A549 (cell line): ENCODE measurements at regions not wholly inside any gene's neighbourhood (a gene's known extent, or its start where the extent isn't known, plus 50 kb on each side); places are given as distances from the start of the nearest gene placed in this dataset.

Source experiments
- ATAC-seq, 2 experiments: fragments of 200-7000 bp in 1 of 2; fragments of >200 bp in 1 of 2; cut with Nextera tagmentation in 1 of 2; cut with Tn5 transposase in 1 of 2; 3 replicates each; pipeline versions ENCODE4 v1.8.0 to v1.9.1; 2018 to 2020; ENCODE audit warnings: mild to moderate bottlenecking in 1 of 2, moderate library complexity in 1 of 2
- CTCF ChIA-PET: fragments of 300-600 bp; sonication (Branson Sonifier 250); formaldehyde crosslinking; extraction: SDS; loops from one replicate; lab custom pipeline; 2021; ENCODE audit warnings: antibody characterized with exemption, inconsistent platforms; lab: Yijun Ruan, JAX
- POLR2A ChIA-PET: fragments of 350-600 bp; formaldehyde crosslinking; extraction: SDS; loops from one replicate; lab custom pipeline; 2021; ENCODE audit warnings: antibody characterized with exemption, inconsistent platforms; lab: Yijun Ruan, JAX
- DNase-seq, 2 experiments: peaks; one replicate each; pipeline versions ENCODE4 v3.0.0 to v3.0.0-alpha.2; 2011 to 2016; ENCODE audit warnings: low read depth in 1 of 2, low spot score in 1 of 2
- FAIRE-seq: peaks from 2 replicates; lab custom pipeline; 2011; peaks lifted over from hg19 to GRCh38; lab: Jason Lieb, UNC
- H3K27ac ChIP-seq, 2 experiments: fragments of >200 bp; sonication (Bioruptor Twin); formaldehyde crosslinking; 3 replicates each; pipeline ENCODE4 v1.5.1; 2016 to 2017
- H3K4me1 ChIP-seq: fragments of >200 bp; sonication (Bioruptor Twin); formaldehyde crosslinking; 3 replicates; pipeline ENCODE4 v1.6.1; 2016
- H3K4me2 ChIP-seq: fragments of >200 bp; sonication (Bioruptor Twin); formaldehyde crosslinking; 3 replicates; pipeline ENCODE4 v1.6.1; 2016
- H3K4me3 ChIP-seq: fragments of >200 bp; sonication (Bioruptor Twin); formaldehyde crosslinking; 3 replicates; pipeline ENCODE4 v1.5.1; 2016
- H3K9me3 ChIP-seq: fragments of >200 bp; sonication (Bioruptor Twin); formaldehyde crosslinking; 3 replicates; pipeline ENCODE4 v1.6.1; 2016
- CTCF ChIP-seq: fragments of >200 bp; sonication (Bioruptor Twin); formaldehyde crosslinking; IDR thresholded peaks from 3 replicates; pipeline ENCODE4 v1.5.1; 2016
- E2F6 ChIP-seq: IDR thresholded peaks from 2 replicates; pipeline ENCODE4 v1.6.1; 2012; ENCODE audit warnings: low read depth, borderline replicate concordance
- EHF ChIP-seq: fragments of 250-450 bp; sonication (Bioruptor Pico); IDR thresholded peaks from 2 replicates; pipeline ENCODE4 v1.5.0; 2020; ENCODE audit warnings: mild to moderate bottlenecking
- EHMT2 ChIP-seq: fragments of 200-600 bp; sonication (generic); IDR thresholded peaks from 2 replicates; pipeline ENCODE4 v1.6.1; 2016; ENCODE audit warnings: antibody characterized with exemption, low read depth, mild to moderate bottlenecking, moderate library complexity
- ESRRA ChIP-seq: fragments of 150-350 bp; IDR thresholded peaks from 2 replicates; pipeline ENCODE4 v1.6.1; 2014; ENCODE audit warnings: mild to moderate bottlenecking, low read length, borderline replicate concordance
- GATA3 ChIP-seq: IDR thresholded peaks from 2 replicates; pipeline ENCODE4 v1.6.1; 2012; ENCODE audit warnings: borderline replicate concordance
- HDAC2 ChIP-seq: fragments of 200-600 bp; sonication (generic); IDR thresholded peaks from 2 replicates; pipeline ENCODE4 v1.6.1; 2016
- HES2 ChIP-seq: fragments of >200 bp; sonication (Bioruptor Twin); formaldehyde crosslinking; IDR thresholded peaks from 2 replicates; pipeline ENCODE4 v1.6.1; 2016
- HMGXB4 ChIP-seq: fragments of 250-450 bp; sonication (Bioruptor Pico); IDR thresholded peaks from 2 replicates; pipeline ENCODE4 v1.5.0; 2021; ENCODE audit warnings: mild to moderate bottlenecking, moderate library complexity, borderline replicate concordance
- MAFK ChIP-seq: fragments of 450-650 bp; IDR thresholded peaks from 2 replicates; pipeline ENCODE4 v1.6.1; 2014; ENCODE audit not compliant: partially characterized antibody
- MYC ChIP-seq: IDR thresholded peaks from 2 replicates; pipeline ENCODE4 v1.6.1; 2012; ENCODE audit warnings: mild to moderate bottlenecking, inconsistent platforms, low read length, improper control_type of control experiment, borderline replicate concordance
- NPAS2 ChIP-seq: fragments of 250-450 bp; sonication (Bioruptor Pico); IDR thresholded peaks from 2 replicates; pipeline ENCODE4 v1.8.0; 2022; ENCODE audit warnings: mild to moderate bottlenecking, moderate library complexity, borderline replicate concordance
- RARB ChIP-seq: fragments of 250-450 bp; sonication (Bioruptor Pico); IDR thresholded peaks from 2 replicates; pipeline ENCODE4 v1.8.0; 2021; ENCODE audit warnings: mild to moderate bottlenecking, moderate library complexity
- REST ChIP-seq: fragments of 200-600 bp; sonication (generic); IDR thresholded peaks from 2 replicates; pipeline ENCODE4 v1.6.1; 2016; ENCODE audit warnings: antibody characterized with exemption, mild to moderate bottlenecking, moderate library complexity
- SREBF2 ChIP-seq: fragments of 450-650 bp; IDR thresholded peaks from 2 replicates; pipeline ENCODE4 v1.6.1; 2014; ENCODE audit warnings: mild to moderate bottlenecking, moderate library complexity
- TFCP2L1 ChIP-seq: fragments of 250-450 bp; sonication (Bioruptor Pico); IDR thresholded peaks from 2 replicates; pipeline ENCODE4 v1.5.0; 2021; ENCODE audit warnings: mild to moderate bottlenecking
- USF2 ChIP-seq: fragments of 450-650 bp; IDR thresholded peaks from 2 replicates; pipeline ENCODE4 v1.6.1; 2014; ENCODE audit warnings: antibody characterized with exemption
- ZSCAN20 ChIP-seq: fragments of 250-450 bp; sonication (Bioruptor Pico); IDR thresholded peaks from 2 replicates; pipeline ENCODE4 v1.8.0; 2022; ENCODE audit warnings: mild to moderate bottlenecking, moderate library complexity
- WGBS: methylation state at CpG from one replicate; pipeline ENCODE4 v1.1.6; 2017; ENCODE audit errors: missing lambda C conversion rate; 5-methylcytosine and 5-hydroxymethylcytosine counted together

GRCh38 chr16:22638393-22639206 lies 127.9 kb downstream of the NPIPB5 start:
- no peaks in the 10 kb centered on the region for H3K4me1 ChIP-seq
- WGBS: 19% methylated on average over 8 of the region's 8 CpGs
- H3K4me2 ChIP-seq: no peak overlapping the region
- H3K4me3 ChIP-seq: no peak overlapping the region
- CTCF ChIA-PET: interaction anchor here (0.5 to 1.4 kb wide), 4 partner anchors 26 to 1055 kb away, joined by 3 read pairs; no protein-coding TSS in a partner anchor
- no peak overlapping the region for H3K27ac ChIP-seq
- ATAC-seq (no peak), FAIRE-seq (no peak), DNase-seq (no peak)
- H3K9me3 ChIP-seq: no peaks in the 10 kb centered on the region
- no peak for TF ChIP-seq TFCP2L1 (CRISPR knock-in tag)
- TF ChIP-seq GATA3: no peak
- TF ChIP-seq EHMT2: no peak
- no peak for TF ChIP-seq USF2
- no peak for TF ChIP-seq CTCF
- no peak for TF ChIP-seq MYC
- TF ChIP-seq NPAS2 (CRISPR knock-in tag): no peak
- TF ChIP-seq MAFK: no peak
- no peak for TF ChIP-seq HES2
- no peak for TF ChIP-seq RARB
- TF ChIP-seq HDAC2: no peak
- no peak for TF ChIP-seq HMGXB4
- no peak for TF ChIP-seq ESRRA
- no peak for TF ChIP-seq E2F6
- no peak for TF ChIP-seq SREBF2
- no peak for TF ChIP-seq REST
- TF ChIP-seq EHF (CRISPR knock-in tag): no peak
- no peak for TF ChIP-seq ZSCAN20 (CRISPR knock-in tag)
- POLR2A ChIA-PET: no interaction called here
